HG02642 (cell line): ENCODE measurements at regions not wholly inside any gene's neighbourhood (a gene's known extent, or its start where the extent isn't known, plus 50 kb on each side); places are given as distances from the start of the nearest gene placed in this dataset.

Experiments used
- ATAC-seq: cut with Tn5 transposase; IDR thresholded peaks from one replicate; pipeline ENCODE4 v1.9.1; 2021; ENCODE audit warnings: mild to moderate bottlenecking; ENCODE audit not compliant: unreplicated experiment, poor library complexity

DNA sequence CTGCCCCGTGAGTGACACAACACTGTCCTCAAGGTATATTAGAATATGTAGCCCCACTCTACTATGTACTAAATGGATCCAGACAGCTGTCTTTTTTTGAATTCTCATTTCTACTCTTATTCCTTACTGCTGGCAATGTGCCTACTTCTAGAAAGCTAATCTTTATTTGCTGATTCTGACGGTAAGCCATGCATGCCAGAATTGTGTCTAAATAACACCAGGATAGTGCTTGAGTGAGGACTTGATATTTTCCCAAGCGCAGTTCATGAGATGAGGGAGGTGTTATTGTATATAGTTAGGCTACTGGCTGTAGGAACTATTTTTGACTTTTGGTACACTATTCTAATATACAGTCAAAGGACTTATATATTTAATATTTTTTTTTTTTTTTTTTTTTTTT is 316.2 kb upstream of the NAV3 start:
- no peak for ATAC-seq

DNA sequence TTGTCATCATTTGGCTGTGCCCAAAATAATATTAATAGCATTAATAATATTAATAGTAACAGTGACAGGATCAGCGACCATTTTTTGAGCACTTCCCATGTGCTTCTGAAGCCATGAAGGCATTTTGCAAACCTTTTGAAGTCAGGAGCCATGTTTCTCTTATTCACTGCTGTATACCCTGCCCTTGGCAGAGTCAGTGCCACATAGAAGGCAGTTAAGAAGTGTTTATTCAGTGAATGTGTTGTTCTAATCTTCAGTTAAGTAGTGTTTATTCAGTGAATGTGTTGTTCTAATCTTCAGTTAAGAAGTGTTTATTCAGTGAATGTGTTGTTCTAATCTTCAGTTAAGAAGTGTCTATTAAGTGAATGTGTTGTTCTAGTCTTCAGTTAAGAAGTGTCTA is 319.7 kb upstream of the NAV3 start:
- no peak for ATAC-seq

DNA sequence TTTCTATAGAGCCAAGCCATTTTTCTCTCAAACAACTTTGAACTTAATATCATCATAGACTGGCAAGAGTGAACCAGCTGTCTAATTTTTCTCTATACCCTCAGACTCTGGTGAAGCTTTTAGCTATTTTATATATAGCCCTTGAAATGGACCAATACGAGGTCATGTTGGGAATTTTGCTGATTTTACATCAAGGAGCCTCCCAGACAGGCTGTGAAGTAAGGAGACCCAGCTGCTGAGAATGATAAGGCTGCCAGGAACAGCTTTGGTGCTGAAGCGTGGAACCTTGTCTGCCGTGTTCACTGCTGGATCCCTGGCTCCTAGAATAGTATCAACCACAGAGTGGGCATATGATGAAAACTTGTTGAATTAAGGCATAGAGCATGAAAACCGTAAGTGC is 326.2 kb upstream of the NAV3 start:
- no peak for ATAC-seq

DNA sequence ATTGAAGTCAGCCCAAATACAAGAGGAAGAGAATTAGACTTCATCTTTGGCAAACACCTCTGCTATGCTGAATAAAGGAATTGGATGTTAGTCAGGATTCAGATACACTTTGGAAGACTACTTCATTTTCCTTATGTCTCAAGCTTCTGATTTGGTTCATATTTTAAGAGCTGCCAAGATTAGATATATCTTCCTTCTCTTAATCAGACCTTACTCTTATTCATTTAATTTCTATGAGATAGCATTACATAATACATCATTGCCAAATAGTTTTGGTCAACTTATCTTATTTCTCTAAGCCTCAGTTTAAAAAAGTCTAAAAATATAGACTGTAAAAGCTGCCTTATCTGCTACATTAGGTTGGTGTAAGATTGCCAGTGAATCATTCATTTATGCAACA is 330.6 kb upstream of the NAV3 start:
- ATAC-seq, result no peak

DNA sequence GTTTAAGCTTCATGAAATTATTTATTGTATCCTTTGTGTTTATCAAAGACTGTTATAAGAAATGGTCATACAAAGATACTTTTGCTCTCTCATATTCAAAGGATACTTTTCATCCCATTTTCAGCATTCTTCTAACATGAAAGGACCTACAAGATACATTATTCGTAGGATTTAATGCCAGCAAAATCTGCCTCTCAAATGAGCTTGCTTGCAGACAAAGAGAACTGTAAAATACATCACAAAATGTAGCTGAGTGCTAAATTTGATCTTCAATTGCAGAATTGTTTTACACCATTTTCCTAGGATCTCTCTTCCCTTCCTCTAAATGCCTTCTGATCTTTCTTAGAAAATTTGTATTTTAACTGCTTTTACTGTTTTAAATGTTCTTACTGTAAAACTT is 333.0 kb upstream of the NAV3 start:
- ATAC-seq, result no peak

DNA sequence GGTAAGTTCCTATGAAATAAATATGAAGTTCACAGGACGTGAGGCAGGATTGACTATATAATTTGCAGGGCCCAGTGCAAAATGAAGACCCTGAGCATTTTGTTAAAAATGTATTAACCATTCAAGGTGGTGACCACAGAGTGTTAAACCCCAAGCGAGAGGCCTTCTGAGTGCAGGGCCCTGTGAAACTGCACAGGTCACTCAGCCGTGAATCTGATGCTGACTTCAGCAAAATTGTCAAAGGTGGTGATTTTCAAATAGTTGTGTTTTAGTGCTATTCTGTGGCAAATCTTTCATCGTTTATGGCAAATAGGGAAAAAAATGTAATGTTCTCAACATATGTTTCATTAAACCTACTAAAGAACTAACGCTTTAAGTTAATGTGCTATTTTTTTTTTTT is 334.0 kb upstream of the NAV3 start:
- ATAC-seq, result no peak

DNA sequence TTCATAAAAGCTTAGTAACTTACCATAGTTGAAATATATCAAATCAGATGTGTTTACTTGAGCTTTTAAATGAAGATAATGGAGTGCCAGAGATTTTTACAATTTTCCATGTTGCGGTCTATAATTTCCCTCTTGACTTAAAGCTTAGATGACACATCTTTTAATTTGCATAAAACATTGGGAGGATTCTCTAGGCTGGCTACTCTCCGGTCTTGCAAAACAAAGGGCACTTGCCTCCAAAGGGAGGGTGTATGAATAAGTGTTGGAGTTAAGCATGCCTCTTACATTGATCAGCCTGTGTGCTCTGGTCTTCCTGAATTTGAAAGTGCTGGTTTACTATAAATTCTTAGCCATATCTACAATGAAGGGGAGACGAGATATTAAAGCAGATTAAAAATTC is 336.4 kb upstream of the NAV3 start:
- ATAC-seq, result no peak

DNA sequence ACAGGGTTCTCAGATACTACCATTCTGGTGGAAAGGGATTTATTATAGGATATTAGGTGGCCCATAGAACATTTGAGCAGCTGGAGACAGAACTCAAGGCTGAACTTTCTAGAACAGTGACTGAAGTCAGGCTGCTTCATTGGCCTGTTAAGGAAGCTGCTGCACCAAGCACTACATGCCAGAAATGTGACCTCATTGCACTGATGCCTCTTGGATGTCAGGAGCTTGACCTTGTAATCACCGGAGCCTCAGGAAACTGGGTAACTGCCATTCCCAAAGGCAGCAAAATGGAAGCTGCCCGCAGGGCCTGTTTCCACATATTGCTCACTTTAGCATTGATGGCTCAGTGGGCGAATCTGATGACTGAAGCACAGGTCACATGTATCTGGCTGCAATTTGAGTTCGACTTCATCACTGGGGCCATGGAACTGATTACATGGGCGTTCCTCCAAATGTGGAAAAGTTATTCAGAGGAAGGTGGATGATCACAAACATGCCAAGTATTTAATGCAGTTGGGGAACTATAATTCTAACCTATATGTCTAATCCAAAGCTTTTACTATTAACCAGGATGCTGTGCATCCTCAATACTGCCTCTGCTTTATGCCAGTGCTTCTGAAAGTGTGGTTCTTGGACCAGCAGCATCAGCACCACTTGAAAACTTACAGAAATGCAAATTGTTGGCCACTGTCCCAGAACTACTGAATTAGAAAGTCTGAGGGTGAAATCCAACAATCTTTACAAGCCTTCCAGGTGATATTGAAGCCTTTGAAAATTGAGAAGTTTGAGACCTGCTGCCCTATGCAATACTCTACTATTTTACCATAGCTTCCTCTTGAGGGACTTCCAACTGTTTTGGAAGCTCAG is 337.2 kb upstream of the NAV3 start:
- no peak for ATAC-seq

DNA sequence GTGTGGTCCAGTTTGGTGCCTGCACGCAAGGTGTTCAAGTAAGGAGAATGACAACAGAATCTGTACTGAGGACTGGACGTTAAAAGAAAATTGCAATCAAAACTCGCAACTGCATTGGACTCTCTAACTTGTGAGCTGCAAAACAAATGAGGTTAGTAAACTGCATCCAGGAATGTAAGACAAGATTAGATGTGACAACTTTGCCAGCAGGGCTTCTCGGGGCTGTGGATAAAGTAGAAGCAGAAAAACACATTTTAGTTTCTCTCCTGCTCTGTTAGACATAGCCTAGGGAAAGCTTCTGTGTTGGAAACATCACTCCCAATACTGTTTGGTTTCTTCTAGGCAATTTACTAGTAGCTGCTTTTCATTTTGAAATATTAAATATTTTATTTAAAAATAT is 338.2 kb upstream of the NAV3 start:
- no peak for ATAC-seq

DNA sequence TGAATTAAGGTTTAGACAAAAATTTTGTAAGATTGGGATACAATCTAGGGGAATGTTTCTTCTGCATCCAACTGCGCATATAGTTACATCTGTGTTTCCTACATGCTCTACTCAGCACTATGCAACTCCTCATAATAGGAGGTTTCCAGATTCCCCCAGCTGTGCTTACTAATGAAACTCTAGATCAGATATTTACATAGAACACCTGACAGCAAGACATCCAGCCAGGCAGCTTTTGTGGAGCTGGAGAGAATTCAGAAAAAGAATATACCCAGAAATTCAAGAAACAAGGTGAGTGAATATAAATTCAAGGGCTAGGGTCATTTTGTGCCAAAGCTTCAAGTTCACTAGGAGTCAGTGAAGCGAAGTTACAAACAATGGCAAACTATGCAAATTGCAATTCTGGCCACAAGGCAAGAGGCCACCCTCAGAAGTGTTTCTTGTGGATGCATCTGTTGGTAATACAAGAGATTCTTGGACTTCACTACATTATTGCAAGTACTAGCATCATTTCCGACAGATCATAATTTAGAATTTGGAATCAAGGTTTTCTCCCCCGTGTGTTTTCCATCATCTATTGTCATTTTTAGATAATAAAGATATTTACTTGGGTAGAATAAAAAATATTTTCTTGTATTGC is 341.2 kb upstream of the NAV3 start:
- ATAC-seq, result no peak

DNA sequence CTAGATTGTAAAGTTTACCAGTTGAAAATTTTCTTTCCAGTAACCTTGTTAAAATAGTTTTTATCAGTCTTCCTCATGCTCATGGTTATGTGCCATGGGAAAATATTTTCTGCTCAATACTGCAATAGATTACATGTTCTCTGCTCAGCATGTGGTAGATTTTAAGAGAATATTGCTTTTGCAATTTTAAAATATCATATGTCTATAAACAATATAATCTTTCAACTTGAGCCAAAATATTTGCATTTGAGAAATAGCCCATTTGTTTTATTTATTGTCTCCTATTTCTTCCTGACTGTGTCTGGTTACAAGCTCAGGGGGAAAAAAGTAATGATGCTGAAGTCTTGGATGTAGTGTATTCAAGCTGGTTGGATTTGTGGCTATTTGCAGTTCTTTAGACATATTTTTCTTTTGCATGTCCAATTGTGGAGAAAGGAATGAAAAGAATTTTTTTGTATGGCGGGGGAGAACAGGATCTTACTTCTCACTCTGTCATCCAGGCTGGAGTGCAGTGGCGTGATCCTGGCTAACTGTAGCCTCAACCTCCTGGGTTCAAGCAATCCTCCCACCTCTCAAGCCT is 342.6 kb upstream of the NAV3 start:
- ATAC-seq, result no peak

DNA sequence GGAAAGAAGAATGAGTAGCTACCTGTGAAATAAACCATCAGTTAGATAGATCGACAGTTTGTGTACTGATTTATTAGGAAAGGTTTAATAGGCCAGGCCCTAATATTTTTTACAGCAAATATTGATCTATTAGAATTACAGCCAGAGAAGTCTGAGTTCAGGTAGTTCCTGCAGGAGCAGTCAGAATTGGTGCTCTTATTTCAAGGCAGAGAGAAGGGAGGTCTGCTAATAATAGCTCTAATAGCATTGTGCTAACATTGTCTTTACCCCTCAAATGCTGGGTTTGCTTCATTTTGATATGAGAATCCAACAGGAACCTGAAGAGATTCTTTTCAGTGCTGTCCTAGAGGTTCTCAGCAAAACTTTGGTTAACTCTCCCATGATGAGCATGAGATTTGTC is 343.8 kb upstream of the NAV3 start:
- no peak for ATAC-seq

DNA sequence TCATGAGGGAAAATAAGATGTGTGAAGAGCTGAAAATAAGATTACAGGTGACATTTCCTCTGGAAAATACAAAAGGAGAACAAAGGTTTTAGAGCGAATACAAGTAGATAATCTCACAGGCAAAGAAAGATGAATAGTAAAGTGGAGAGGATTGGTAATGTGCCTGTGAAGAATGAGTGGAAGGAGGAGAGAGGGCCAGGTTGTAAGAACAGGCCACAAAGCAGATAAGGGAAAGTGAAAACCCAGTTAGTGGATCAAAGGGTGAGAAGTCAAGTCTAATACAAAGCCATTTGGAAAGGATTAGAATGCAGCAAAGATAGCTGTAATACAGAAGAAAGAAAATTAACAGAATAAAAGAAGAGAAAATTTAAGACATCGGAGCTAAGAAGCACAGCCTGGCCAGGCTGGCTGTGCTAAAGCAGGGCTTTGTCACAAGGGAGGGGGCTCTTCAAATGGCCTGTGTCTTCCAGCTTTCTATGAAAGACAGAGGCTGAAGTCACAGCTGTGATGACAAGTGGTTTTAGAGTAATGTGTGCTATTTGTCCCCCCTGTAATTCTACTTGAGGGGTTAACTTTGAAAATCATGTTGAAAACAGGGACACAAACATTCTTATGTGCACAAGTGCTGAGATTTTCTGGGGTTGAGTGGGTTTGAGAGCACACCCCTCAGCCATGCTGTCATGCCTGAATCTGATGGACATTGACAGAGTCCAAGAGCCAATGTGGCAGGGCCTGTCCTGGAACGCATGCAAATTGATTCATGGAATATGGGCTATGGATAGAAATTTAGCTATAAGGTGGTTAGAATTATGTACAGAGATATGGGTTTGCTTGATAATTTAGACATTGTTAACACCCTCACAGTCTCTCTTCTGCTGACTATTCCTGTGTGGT is 344.5 kb upstream of the NAV3 start:
- no peak for ATAC-seq

DNA sequence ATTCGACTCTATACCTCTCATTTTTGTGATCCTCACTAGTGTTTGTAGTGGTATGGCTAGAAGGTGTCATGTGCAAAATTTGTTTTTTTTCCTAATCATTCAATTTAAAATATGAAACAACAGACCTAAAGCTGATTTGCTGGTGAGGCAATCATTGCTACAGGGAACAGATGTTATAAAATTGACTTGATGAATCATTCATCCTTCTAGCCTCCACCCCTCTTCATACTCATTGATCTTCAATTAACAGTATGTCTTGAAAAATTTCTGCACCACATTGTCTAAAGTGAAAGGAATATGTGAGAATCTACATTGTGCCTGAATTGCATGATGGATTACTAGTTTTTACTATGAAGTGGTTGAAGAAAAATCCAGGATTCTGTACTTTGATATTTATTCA is 349.0 kb upstream of the NAV3 start:
- no peak for ATAC-seq

DNA sequence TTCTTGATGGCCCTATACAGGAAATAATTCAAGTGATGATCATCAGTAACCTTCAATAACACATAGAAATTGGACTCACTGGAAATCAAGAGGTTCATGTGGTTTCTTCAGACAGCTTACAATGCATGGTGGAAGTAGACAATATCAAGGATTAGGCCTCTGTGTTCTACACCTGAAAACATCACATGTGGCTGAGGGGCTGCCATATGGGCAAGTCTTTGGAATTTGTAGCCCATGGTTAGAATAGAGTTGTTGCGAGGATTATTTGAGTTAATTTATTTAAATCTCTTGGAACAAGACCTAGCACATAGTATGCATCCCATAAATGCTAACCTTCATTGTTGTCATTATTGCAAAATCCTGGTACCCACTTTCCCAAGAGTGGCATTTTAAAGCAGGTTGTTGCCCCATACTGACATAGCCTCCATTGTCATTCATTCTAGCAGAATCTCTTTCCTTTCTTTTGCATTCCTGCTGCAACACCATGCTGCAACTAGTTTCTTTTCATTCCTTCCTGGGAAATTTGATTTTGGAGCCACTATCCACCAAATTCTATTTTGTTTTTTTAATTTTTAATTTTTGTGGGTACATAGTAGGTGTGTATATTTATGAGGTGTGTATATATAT is 352.7 kb upstream of the NAV3 start:
- no peak for ATAC-seq

DNA sequence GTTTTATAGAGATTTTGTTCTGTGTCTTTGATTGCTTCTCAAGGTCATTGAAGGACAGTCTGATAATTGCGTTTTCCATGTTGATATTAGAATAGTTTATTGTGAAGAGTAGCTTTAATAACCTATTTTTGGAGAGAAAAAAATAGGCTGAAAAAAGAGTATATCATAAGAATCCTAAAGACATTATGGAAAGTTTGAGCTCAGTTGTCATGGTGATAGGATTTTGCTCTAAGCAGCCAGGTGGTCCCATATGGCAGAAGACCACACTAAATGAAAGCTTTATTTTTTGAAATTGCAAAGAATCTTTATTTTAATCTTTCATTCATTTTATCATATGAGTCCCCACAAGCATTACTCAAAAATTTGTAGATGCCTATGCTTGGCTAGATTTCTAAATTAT is 358.9 kb upstream of the NAV3 start:
- no peak for ATAC-seq

DNA sequence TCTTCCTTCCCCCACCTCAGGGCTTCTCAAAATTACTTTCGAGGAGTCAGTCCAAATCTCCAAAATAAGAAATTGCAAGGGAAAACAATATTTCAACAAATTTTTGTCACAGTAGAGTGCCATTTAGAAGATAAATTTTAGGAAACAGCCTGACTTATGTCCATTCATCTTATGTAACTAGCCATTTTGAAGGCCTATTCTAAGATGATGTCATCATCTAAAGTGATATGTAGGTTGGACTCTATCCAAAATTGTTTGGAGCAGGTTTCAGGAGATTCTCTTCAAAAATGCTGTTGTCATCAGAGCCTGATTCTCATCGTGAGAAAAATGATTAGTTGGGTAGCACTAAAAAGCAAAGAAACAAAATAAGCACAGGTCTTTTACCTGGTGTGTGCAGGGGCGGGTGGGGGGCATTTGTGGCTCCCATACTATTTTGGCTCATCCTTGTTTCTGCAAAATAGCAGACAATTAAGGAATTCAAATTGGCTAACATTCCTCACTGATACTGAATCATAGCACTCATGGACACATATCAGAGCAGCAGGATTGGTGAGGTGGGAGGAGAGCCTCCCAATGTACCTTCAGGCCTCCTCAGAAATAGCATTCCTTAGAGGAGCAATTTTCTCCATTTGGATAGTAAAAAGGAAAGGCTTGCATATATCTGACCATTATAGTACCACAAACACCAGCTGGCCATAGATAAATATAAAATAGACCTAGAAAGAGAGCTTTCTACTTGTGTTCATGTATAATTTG is 360.9 kb upstream of the NAV3 start:
- no peak for ATAC-seq

DNA sequence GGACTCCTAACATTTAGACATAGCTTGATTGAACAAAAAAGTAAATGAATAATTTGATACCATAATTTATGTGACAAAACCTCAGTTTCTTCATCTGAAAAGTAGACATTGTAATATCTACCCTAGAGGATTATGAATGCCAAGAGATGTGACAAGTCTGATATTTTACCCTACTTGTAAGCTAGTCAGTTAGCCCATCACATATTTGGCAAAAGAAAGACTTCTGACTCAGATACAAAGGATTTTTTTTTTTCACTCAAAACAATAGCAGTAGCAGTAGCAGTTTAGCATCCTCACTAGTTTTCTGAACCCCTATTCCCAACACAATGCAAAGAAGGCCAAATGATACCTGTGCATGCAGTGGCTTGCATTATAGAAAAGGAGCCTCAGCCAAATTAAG is 377.3 kb upstream of the E2F7 start:
- ATAC-seq, result no peak

DNA sequence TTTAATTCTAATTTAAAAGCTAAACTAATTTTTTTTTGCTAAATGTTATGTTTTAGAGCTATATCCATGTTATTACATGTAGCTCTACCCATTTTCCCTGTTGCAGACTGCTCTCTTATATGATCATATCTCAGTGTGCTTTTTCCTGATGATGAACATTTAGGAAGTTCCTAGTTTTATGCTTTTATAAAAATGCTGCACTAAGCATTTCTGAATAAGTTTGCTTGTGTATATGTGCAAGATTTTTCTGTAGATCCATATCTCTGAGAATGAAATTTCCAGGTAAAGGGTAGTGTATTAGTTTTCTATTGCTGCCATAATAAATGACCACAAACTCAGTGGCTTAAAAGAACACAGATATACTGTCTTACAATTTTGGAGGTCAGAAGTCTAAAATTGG is 374.4 kb upstream of the E2F7 start:
- no peak for ATAC-seq

DNA sequence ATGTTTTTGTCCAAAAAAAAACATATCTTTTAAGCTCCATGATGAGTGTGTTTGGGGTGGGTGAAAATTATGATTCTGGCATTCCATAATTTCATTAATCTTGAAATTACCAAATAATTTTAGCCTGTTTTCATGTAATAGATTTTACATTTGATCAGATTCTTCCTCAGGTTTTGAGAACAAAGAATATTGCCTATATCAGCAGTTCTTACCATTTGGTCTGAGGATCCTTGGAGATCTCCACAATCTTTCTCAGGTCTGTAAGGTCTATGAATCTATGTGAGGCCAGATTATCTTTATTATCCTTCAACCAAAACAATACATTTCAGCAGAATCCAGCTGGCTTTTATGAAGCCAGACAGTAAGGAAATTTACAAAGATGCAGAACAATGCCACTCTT is 373.3 kb upstream of the E2F7 start:
- ATAC-seq, result no peak
